BJ (cell line): ENCODE measurements at regions not wholly inside any gene's neighbourhood (a gene's known extent, or its start where the extent isn't known, plus 50 kb on each side); places are given as distances from the start of the nearest gene placed in this dataset.
A peak's percentile ranks its signal among the peaks of the same experiment; 100 is the strongest.
"Not testable (repeated sequence)": the region's sequence is repeated elsewhere in the genome, so short reads cannot be mapped to it uniquely, and the experiment has no call there.

ENCODE experiments used
- CTCF ChIA-PET: fragments of 350-600 bp; formaldehyde crosslinking; extraction: SDS; loops from one replicate; lab custom pipeline; 2021; ENCODE audit warnings: antibody characterized with exemption, inconsistent platforms; lab: Yijun Ruan, JAX
- POLR2A ChIA-PET: fragments of 300-600 bp; sonication (Branson Sonifier 250); formaldehyde crosslinking; extraction: SDS; loops from one replicate; lab custom pipeline; 2021; ENCODE audit warnings: antibody characterized with exemption; lab: Charles Lee
- DNase-seq: peaks from one replicate; pipeline ENCODE4 v3.0.0-alpha.2; 2011; ENCODE audit warnings: low read depth
- H3K27me3 ChIP-seq: 2 replicates; pipeline ENCODE4 v1.6.0; 2011; ENCODE audit warnings: low read length; ENCODE audit not compliant: control insufficient read depth, insufficient read depth
- H3K36me3 ChIP-seq: 2 replicates; pipeline ENCODE4 v1.5.1; 2011; ENCODE audit warnings: low read length; ENCODE audit not compliant: control insufficient read depth, insufficient read depth
- H3K4me3 ChIP-seq: 2 replicates; pipeline ENCODE4 v1.5.1; 2011; ENCODE audit warnings: low read depth, mild to moderate bottlenecking, control low read depth, low read length
- CTCF ChIP-seq: IDR thresholded peaks from 2 replicates; pipeline ENCODE4 v1.5.1; 2011; ENCODE audit warnings: low read depth, mild to moderate bottlenecking, control low read depth, inconsistent platforms, low read length, moderate library complexity; ENCODE audit not compliant: insufficient read depth

GRCh38 chr13:37175996-37176395 lies 70.5 kb upstream of the CSNK1A1L start:
- peak; percentile 85 for DNase-seq
- CTCF ChIA-PET: interaction anchor here (0.6 kb wide), 1 partner anchor 40 kb away, joined by 3 read pairs; no protein-coding TSS in a partner anchor
- TF ChIP-seq CTCF: no peak

GRCh38 chr13:37173214-37173613 lies 67.8 kb upstream of the CSNK1A1L start:
- Histone ChIP-seq H3K27me3 (no peaks in the 10 kb centered on the region), H3K4me3 (no peak overlapping the region), H3K36me3 (no peaks in the 10 kb centered on the region)
- no peak; the same call in 1 of the 2 replicates for TF ChIP-seq CTCF
- POLR2A ChIA-PET: no interaction called here
- DNase-seq: peak; percentile 86
- CTCF ChIA-PET: interaction anchor here (0.6 to 1.2 kb wide), 2 partner anchors 218 to 891 kb away, joined by 3 read pairs; no protein-coding TSS in a partner anchor

More at GRCh38 chr13:37175996-37176395, 70.5 kb upstream of the CSNK1A1L start:
- Histone ChIP-seq H3K27me3 (no peaks in the 10 kb centered on the region), H3K36me3 (no peaks in the 10 kb centered on the region), H3K4me3 (no peak overlapping the region)
- POLR2A ChIA-PET: no interaction called here

- H3K27me3 ChIP-seq, H3K4me3 ChIP-seq, H3K36me3 ChIP-seq, DNase-seq, POLR2A ChIA-PET: not testable (repeated sequence)
- CTCF ChIA-PET: interaction anchor here (0.6 kb wide), 1 partner anchor 1523 kb away, joined by 4 read pairs; no protein-coding TSS in a partner anchor
These were observed 66.8 kb upstream of the CSNK1A1L start for GRCh38 chr13:37172226-37172625.

GRCh38 chr13:37168926-37169325 lies 63.5 kb upstream of the CSNK1A1L start:
- H3K4me3 ChIP-seq: no peak overlapping the region
- CTCF ChIA-PET: no interaction called here
- no peaks in the 10 kb centered on the region for H3K27me3 ChIP-seq
- no peak for DNase-seq
- POLR2A ChIA-PET: no interaction called here
- TF ChIP-seq CTCF: no peak
- H3K36me3 ChIP-seq: no peaks in the 10 kb centered on the region

- POLR2A ChIA-PET: no interaction called here
- no peak for DNase-seq
- no peaks in the 10 kb centered on the region for H3K36me3 ChIP-seq
- TF ChIP-seq CTCF: no peak
- H3K27me3 ChIP-seq: no peaks in the 10 kb centered on the region
- no peak overlapping the region for H3K4me3 ChIP-seq
- CTCF ChIA-PET: no interaction called here
These were observed 62.7 kb upstream of the CSNK1A1L start for GRCh38 chr13:37168151-37168550.

- no peak for DNase-seq
- no peak for TF ChIP-seq CTCF
- Histone ChIP-seq H3K4me3 (no peak overlapping the region), H3K36me3 (no peaks in the 10 kb centered on the region), H3K27me3 (no peaks in the 10 kb centered on the region)
- CTCF ChIA-PET: no interaction called here
- POLR2A ChIA-PET: no interaction called here
These were observed 59.2 kb upstream of the CSNK1A1L start for GRCh38 chr13:37164635-37165034.
